ENCODE measurements at regions not wholly inside any gene's neighbourhood (a gene's known extent, or its start where the extent isn't known, plus 50 kb on each side); places are given as distances from the start of the nearest gene placed in this dataset.

DNA sequence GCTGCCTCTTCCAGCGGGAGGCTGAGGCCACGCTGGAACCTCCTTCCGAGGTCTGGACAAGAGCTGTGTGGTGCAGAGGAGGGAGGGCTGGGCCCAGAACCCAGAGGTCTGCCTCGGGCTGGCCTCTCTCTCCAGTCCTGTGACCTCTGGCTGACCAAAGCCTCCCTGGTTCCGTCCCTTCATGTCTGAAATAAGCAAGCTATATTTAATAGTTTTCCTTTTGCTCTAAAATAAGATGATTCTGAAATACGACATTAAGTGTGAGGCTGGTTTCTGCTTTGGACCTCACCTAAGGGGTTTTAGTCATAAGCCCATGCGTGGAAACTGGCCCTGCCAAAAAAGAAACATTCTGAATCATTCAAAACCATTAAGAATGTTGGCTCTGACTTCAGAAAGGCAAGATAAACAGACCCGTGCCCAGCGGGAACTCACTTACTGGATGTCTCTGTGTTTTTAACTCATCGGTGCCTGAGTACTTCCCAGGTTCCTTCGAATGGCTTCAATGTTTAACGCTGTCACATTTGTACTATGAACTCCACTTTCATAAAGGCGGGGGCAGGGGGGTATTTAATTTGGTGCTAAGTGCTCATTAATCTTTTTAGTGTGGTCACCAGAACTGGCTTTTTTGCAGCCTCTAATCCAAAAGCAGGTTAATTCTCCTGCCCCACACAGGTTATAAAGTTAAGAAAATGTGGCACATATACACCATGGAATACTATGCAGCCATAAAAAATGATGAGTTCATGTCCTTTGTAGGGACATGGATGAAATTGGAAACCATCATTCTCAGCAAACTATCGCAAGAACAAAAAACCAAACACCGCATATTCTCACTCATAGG is 157.5 kb upstream of the KLF14 start:
- TF ChIP-seq, protein P1, sequence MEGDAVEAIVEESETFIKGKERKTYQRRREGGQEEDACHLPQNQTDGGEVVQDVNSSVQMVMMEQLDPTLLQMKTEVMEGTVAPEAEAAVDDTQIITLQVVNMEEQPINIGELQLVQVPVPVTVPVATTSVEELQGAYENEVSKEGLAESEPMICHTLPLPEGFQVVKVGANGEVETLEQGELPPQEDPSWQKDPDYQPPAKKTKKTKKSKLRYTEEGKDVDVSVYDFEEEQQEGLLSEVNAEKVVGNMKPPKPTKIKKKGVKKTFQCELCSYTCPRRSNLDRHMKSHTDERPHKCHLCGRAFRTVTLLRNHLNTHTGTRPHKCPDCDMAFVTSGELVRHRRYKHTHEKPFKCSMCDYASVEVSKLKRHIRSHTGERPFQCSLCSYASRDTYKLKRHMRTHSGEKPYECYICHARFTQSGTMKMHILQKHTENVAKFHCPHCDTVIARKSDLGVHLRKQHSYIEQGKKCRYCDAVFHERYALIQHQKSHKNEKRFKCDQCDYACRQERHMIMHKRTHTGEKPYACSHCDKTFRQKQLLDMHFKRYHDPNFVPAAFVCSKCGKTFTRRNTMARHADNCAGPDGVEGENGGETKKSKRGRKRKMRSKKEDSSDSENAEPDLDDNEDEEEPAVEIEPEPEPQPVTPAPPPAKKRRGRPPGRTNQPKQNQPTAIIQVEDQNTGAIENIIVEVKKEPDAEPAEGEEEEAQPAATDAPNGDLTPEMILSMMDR (IDR thresholded peaks at IDR 0.05) = no peak
- TF ChIP-seq POLR2A (IDR thresholded peaks at IDR 0.05) = no peak
